Choroid plexus epithelial cell (primary cell): ENCODE measurements at regions not wholly inside any gene's neighbourhood (a gene's known extent, or its start where the extent isn't known, plus 50 kb on each side); places are given as distances from the start of the nearest gene placed in this dataset.

Experiments used
- DNase-seq: peaks from one replicate; pipeline ENCODE4 v3.0.0-alpha.2; 2010; ENCODE audit warnings: low read depth
- H3K4me3 ChIP-seq: 2 replicates; pipeline ENCODE4 v1.5.1; 2011; ENCODE audit warnings: low read depth, mild to moderate bottlenecking, control low read depth, low read length, moderate library complexity
- TF ChIP-seq, protein P1 (sequence below): conservative IDR thresholded peaks from 2 replicates; pipeline ENCODE4 v1.5.1; 2011; ENCODE audit warnings: low read depth, mild to moderate bottlenecking, control low read depth, inconsistent platforms, low read length, moderate library complexity

GRCh38 chr4:73681776-73682175, 58.6 kb upstream of the CXCL8 start:
- no peak overlapping the region for H3K4me3 ChIP-seq
- no peak for DNase-seq
- TF ChIP-seq, protein P1, sequence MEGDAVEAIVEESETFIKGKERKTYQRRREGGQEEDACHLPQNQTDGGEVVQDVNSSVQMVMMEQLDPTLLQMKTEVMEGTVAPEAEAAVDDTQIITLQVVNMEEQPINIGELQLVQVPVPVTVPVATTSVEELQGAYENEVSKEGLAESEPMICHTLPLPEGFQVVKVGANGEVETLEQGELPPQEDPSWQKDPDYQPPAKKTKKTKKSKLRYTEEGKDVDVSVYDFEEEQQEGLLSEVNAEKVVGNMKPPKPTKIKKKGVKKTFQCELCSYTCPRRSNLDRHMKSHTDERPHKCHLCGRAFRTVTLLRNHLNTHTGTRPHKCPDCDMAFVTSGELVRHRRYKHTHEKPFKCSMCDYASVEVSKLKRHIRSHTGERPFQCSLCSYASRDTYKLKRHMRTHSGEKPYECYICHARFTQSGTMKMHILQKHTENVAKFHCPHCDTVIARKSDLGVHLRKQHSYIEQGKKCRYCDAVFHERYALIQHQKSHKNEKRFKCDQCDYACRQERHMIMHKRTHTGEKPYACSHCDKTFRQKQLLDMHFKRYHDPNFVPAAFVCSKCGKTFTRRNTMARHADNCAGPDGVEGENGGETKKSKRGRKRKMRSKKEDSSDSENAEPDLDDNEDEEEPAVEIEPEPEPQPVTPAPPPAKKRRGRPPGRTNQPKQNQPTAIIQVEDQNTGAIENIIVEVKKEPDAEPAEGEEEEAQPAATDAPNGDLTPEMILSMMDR = no peak

GRCh38 chr4:73682508-73682907, 57.9 kb upstream of the CXCL8 start:
- TF ChIP-seq, protein P1 = no peak
- H3K4me3 ChIP-seq = no peak overlapping the region
- DNase-seq = no peak

DNA sequence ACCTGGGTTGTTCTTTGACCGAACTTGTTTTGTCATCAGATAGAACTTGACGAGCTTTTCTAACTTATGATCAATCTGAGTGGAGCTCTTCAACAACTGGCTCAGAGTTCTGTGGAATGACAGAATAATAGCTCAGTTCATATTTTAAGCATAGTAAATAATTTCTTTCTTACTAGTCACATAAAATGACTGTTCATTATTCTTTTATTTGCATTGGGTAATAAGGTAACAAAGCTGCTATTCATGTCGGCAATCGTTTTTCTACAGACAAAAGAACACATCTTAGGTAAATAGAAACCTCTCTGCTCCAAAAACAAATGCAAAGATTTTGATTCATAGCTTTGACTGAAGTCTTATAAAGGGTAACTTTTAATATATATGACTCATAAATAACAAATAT, 57.3 kb upstream of the CXCL8 start:
- DNase-seq = no peak
- H3K4me3 ChIP-seq = no peak overlapping the region
- TF ChIP-seq, protein P1 = no peak

DNA sequence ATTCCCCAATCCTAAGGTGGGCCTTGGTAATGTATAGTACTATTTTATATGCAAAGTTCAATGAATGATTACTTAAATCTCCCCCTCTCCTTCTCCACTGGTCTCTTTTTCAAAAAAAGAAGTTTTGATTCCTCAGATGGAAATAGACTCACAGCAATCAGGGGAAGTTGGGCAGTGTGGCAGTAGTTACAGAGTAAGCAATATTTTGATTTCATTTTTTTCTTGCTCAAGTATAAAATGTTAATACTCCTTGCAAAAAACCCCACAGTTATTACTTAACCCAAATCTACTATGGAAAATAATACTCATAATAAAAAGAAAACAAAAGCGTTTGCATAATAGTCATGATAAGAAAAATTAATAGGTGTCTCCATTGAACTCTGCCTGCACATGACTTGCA, 56.9 kb upstream of the CXCL8 start:
- TF ChIP-seq, protein P1 = no peak
- no peak overlapping the region for H3K4me3 ChIP-seq
- no peak for DNase-seq

DNA sequence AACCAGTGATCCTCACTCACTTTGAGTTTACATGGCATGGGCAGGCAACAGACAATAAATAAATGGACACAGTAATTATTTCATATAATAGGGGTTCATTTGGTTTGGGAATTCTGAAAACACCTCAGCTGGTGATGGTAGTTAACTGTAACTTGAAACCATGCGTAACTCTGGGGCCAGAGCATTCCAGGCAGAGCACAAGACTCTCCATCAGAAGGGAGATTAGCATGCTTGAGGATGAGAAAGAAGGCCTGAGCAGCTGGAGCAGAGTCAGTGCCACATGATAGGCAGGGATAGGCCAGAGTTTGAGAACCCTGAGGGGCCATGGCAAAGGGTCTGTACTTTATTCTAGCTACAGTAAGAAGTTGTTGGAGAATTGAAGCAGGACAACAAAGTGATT, 56.3 kb upstream of the CXCL8 start:
- no peak overlapping the region for H3K4me3 ChIP-seq
- DNase-seq = peak; percentile 62
- TF ChIP-seq, protein P1 = no peak

DNA sequence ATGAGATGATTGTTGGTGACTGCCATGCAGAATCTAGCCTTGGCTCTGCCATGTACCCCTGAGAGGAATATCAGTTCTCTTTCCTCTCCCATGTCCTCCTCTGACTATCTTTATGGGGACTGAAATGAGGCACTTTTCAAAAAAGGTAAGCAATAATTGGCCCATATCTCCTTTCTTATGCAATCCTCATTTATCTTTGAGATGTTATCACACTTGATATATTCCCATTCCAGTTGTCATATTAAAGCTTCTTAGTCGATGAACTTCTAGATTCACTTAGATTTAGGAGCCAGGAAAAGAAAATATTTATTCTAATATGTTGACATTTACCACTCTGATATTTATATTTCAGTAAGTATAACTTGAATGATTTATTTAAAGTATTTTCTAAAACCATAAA, 55.3 kb upstream of the CXCL8 start:
- no peak for DNase-seq
- H3K4me3 ChIP-seq = no peak overlapping the region
- TF ChIP-seq, protein P1 = no peak

GRCh38 chr4:73687421-73687820, 52.9 kb upstream of the CXCL8 start:
- no peak for DNase-seq
- TF ChIP-seq, protein P1 = no peak
- H3K4me3 ChIP-seq = no peak overlapping the region
